ENCODE measurements at regions not wholly inside any gene's neighbourhood (a gene's known extent, or its start where the extent isn't known, plus 50 kb on each side); places are given as distances from the start of the nearest gene placed in this dataset.

DNA sequence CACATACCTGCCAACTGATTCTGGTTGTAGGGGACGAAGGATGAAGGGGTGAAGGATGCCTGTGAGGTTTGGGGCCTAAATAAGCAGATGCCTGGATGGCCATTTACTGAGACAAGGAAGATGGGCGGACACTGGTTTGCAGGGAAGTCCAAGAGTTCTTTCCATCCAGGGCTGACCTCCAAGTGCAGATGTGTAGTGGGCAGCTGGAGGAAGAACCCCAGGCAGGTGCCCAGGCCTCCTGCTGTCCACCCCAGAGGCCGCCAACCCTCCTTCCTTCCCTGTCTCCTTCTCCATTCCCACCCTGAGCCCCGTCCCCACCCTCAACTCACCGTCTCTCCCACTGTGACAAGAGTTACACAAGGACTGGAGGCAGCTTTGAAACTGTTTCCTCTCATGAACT lies 171.5 kb downstream of the KATNAL1 start:
- Histone ChIP-seq H3K4me1 (ENCODE audit: insufficient read depth) (no peaks in the 10 kb centered on the region), H3K79me2 (replicated peaks; ENCODE audit: insufficient read depth) (no peaks in the 10 kb centered on the region), H3K4me3 (no peak overlapping the region), H3K4me2 (no peak overlapping the region), H3K36me3 (ENCODE audit: insufficient read depth) (no peaks in the 10 kb centered on the region), H2AFZ (no peak overlapping the region), H4K20me1 (replicated peaks; ENCODE audit: insufficient read depth) (no peaks in the 10 kb centered on the region), H3F3A (replicated peaks; ENCODE audit: low read depth) (no peaks in the 10 kb centered on the region), H3K27ac (ENCODE audit: low read depth) (no peak overlapping the region), H3K27me3 (ENCODE audit: insufficient read depth) (no peaks in the 10 kb centered on the region), H3K9me2 (ENCODE audit: insufficient read depth) (no peaks in the 10 kb centered on the region)
- no peak for DNase-seq (ENCODE audit: low spot score)
- Mint-ChIP-seq H3K27me3 (ENCODE audit: insufficient read depth, low read depth, poor library complexity) (peaks cover 5% of the 10 kb centered on the region), H3K36me3 (ENCODE audit: low read depth) (no peaks in the 10 kb centered on the region; the same call in 2 of the 3 replicates), H3K4me3 (no peak overlapping the region), H3K4me1 (peaks cover 3% of the 10 kb centered on the region; the same call in 2 of the 3 replicates), H3K9me3 (peaks cover under 1% of the 10 kb centered on the region; the same call in 1 of the 3 replicates), H3K27ac (no peak overlapping the region)
- ATAC-seq, result no peak
- no peak for TF ChIP-seq JUNB (IDR thresholded peaks at IDR 0.05; ENCODE audit: unreplicated experiment)
- TF ChIP-seq, protein P1, sequence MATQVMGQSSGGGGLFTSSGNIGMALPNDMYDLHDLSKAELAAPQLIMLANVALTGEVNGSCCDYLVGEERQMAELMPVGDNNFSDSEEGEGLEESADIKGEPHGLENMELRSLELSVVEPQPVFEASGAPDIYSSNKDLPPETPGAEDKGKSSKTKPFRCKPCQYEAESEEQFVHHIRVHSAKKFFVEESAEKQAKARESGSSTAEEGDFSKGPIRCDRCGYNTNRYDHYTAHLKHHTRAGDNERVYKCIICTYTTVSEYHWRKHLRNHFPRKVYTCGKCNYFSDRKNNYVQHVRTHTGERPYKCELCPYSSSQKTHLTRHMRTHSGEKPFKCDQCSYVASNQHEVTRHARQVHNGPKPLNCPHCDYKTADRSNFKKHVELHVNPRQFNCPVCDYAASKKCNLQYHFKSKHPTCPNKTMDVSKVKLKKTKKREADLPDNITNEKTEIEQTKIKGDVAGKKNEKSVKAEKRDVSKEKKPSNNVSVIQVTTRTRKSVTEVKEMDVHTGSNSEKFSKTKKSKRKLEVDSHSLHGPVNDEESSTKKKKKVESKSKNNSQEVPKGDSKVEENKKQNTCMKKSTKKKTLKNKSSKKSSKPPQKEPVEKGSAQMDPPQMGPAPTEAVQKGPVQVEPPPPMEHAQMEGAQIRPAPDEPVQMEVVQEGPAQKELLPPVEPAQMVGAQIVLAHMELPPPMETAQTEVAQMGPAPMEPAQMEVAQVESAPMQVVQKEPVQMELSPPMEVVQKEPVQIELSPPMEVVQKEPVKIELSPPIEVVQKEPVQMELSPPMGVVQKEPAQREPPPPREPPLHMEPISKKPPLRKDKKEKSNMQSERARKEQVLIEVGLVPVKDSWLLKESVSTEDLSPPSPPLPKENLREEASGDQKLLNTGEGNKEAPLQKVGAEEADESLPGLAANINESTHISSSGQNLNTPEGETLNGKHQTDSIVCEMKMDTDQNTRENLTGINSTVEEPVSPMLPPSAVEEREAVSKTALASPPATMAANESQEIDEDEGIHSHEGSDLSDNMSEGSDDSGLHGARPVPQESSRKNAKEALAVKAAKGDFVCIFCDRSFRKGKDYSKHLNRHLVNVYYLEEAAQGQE (IDR thresholded peaks at IDR 0.05; ENCODE audit: unreplicated experiment), result no peak
- no peak for TF ChIP-seq ZNF331 (CRISPR knock-in tag; IDR thresholded peaks at IDR 0.05; ENCODE audit: low read depth)
- no peak for TF ChIP-seq ZNF114 (CRISPR knock-in tag; IDR thresholded peaks at IDR 0.05)
- no peak for TF ChIP-seq EZH2 (IDR thresholded peaks at IDR 0.05; ENCODE audit: low read depth, unreplicated experiment)
- TF ChIP-seq NANOG (IDR thresholded peaks at IDR 0.05; ENCODE audit: borderline replicate concordance), result no peak
- TF ChIP-seq CREB1 (CRISPR knock-in tag; IDR thresholded peaks at IDR 0.05; ENCODE audit: low read depth), result no peak
- no peak for TF ChIP-seq STAT1 (IDR thresholded peaks at IDR 0.05; ENCODE audit: unreplicated experiment)
- no peak for TF ChIP-seq POLR2AphosphoS5 (IDR thresholded peaks at IDR 0.05; ENCODE audit: low read depth)

DNA sequence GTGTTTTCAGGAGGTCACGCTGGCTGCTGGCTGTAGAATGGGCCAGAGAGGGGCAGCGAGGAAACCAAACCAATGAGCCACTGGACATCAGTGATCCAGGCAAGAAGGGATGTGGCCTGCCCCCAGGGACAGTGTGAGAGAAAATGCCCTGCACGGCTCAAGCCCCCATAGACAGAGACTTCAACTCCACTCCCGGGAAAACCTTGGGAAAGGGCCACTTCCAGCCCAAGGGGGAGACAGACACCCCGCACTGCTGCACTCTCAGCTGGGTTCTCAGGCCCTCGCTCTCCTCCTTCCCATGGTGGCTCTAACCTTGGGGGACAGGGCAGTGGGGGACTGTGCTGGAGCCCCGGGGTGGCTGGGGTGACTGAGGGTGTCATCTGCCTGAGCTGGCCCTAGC lies 172.0 kb downstream of the KATNAL1 start:
- H3K9me2 ChIP-seq (ENCODE audit: insufficient read depth), result no peaks in the 10 kb centered on the region
- no peak overlapping the region for H3K4me2 ChIP-seq
- H3K36me3 Mint-ChIP-seq (ENCODE audit: low read depth), result no peaks in the 10 kb centered on the region; the same call in 2 of the 3 replicates
- H3K36me3 ChIP-seq (ENCODE audit: insufficient read depth), result no peaks in the 10 kb centered on the region
- H3K27me3 ChIP-seq (ENCODE audit: insufficient read depth), result no peaks in the 10 kb centered on the region
- DNase-seq (ENCODE audit: low spot score), result no peak
- no peak overlapping the region for H3K27ac Mint-ChIP-seq
- no peak overlapping the region for H2AFZ ChIP-seq
- no peaks in the 10 kb centered on the region for H3F3A ChIP-seq (replicated peaks; ENCODE audit: low read depth)
- H4K20me1 ChIP-seq (replicated peaks; ENCODE audit: insufficient read depth), result no peaks in the 10 kb centered on the region
- H3K79me2 ChIP-seq (replicated peaks; ENCODE audit: insufficient read depth), result no peaks in the 10 kb centered on the region
- H3K4me3 ChIP-seq, result no peak overlapping the region
- H3K4me1 Mint-ChIP-seq, result peaks cover 3% of the 10 kb centered on the region; the same call in 2 of the 3 replicates
- no peak for ATAC-seq
- H3K27ac ChIP-seq (ENCODE audit: low read depth), result no peak overlapping the region
- H3K9me3 Mint-ChIP-seq, result no peaks in the 10 kb centered on the region
- no peak overlapping the region for H3K4me3 Mint-ChIP-seq
- no peaks in the 10 kb centered on the region for H3K4me1 ChIP-seq (ENCODE audit: insufficient read depth)
- H3K27me3 Mint-ChIP-seq (ENCODE audit: insufficient read depth, low read depth, poor library complexity), result peaks cover 5% of the 10 kb centered on the region
- TF ChIP-seq, protein P1 (IDR thresholded peaks at IDR 0.05; ENCODE audit: unreplicated experiment), result no peak
- TF ChIP-seq, protein P2, sequence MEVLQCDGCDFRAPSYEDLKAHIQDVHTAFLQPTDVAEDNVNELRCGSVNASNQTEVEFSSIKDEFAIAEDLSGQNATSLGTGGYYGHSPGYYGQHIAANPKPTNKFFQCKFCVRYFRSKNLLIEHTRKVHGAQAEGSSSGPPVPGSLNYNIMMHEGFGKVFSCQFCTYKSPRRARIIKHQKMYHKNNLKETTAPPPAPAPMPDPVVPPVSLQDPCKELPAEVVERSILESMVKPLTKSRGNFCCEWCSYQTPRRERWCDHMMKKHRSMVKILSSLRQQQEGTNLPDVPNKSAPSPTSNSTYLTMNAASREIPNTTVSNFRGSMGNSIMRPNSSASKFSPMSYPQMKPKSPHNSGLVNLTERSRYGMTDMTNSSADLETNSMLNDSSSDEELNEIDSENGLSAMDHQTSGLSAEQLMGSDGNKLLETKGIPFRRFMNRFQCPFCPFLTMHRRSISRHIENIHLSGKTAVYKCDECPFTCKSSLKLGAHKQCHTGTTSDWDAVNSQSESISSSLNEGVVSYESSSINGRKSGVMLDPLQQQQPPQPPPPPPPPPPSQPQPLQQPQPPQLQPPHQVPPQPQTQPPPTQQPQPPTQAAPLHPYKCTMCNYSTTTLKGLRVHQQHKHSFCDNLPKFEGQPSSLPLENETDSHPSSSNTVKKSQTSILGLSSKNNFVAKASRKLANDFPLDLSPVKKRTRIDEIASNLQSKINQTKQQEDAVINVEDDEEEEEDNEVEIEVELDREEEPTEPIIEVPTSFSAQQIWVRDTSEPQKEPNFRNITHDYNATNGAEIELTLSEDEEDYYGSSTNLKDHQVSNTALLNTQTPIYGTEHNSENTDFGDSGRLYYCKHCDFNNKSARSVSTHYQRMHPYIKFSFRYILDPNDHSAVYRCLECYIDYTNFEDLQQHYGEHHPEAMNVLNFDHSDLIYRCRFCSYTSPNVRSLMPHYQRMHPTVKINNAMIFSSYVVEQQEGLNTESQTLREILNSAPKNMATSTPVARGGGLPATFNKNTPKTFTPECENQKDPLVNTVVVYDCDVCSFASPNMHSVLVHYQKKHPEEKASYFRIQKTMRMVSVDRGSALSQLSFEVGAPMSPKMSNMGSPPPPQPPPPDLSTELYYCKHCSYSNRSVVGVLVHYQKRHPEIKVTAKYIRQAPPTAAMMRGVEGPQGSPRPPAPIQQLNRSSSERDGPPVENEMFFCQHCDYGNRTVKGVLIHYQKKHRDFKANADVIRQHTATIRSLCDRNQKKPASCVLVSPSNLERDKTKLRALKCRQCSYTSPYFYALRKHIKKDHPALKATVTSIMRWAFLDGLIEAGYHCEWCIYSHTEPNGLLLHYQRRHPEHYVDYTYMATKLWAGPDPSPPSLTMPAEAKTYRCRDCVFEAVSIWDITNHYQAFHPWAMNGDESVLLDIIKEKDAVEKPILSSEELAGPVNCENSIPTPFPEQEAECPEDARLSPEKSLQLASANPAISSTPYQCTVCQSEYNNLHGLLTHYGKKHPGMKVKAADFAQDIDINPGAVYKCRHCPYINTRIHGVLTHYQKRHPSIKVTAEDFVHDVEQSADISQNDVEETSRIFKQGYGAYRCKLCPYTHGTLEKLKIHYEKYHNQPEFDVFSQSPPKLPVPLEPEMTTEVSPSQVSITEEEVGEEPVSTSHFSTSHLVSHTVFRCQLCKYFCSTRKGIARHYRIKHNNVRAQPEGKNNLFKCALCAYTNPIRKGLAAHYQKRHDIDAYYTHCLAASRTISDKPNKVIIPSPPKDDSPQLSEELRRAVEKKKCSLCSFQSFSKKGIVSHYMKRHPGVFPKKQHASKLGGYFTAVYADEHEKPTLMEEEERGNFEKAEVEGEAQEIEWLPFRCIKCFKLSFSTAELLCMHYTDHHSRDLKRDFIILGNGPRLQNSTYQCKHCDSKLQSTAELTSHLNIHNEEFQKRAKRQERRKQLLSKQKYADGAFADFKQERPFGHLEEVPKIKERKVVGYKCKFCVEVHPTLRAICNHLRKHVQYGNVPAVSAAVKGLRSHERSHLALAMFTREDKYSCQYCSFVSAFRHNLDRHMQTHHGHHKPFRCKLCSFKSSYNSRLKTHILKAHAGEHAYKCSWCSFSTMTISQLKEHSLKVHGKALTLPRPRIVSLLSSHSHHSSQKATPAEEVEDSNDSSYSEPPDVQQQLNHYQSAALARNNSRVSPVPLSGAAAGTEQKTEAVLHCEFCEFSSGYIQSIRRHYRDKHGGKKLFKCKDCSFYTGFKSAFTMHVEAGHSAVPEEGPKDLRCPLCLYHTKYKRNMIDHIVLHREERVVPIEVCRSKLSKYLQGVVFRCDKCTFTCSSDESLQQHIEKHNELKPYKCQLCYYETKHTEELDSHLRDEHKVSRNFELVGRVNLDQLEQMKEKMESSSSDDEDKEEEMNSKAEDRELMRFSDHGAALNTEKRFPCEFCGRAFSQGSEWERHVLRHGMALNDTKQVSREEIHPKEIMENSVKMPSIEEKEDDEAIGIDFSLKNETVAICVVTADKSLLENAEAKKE (CRISPR knock-in tag; IDR thresholded peaks at IDR 0.05), result no peak

All from GM23338 (cell line).